HL-60 (cell line): ENCODE measurements at regions not wholly inside any gene's neighbourhood (a gene's known extent, or its start where the extent isn't known, plus 50 kb on each side); places are given as distances from the start of the nearest gene placed in this dataset.

Source experiments
- DNase-seq, 2 experiments: peaks; one replicate each; pipeline ENCODE4 v3.0.0-alpha.2; 2010 to 2020; ENCODE audit warnings: low read depth in 1 of 2, low spot score in 1 of 2
- H3K27ac ChIP-seq: fragments of 250-450 bp; sonication (Bioruptor Pico); replicated peaks from 2 replicates; pipeline ENCODE4 v1.5.1; 2020; ENCODE audit warnings: mild to moderate bottlenecking, moderate library complexity
- H3K27me3 ChIP-seq: fragments of 250-450 bp; sonication (Bioruptor Pico); 2 replicates; pipeline ENCODE4 v1.5.1; 2021; ENCODE audit warnings: mild to moderate bottlenecking, moderate library complexity; ENCODE audit not compliant: insufficient read depth, poor library complexity, severe bottlenecking
- H3K4me3 ChIP-seq: replicated peaks from 2 replicates; pipeline ENCODE4 v1.5.1; 2011; ENCODE audit warnings: mild to moderate bottlenecking, control low read depth, low read length; ENCODE audit not compliant: insufficient read depth
- CTCF ChIP-seq: IDR thresholded peaks from one replicate; pipeline ENCODE4 v1.5.1; 2011; ENCODE audit warnings: low read length, control low read depth, inconsistent platforms; ENCODE audit not compliant: insufficient read depth
- GABPA ChIP-seq: IDR thresholded peaks from 2 replicates; pipeline ENCODE4 v1.6.1; 2012; ENCODE audit warnings: low read depth
- POLR2AphosphoS5 ChIP-seq: IDR thresholded peaks from 2 replicates; pipeline ENCODE4 v1.6.1; 2012; ENCODE audit warnings: low read depth
- REST ChIP-seq: IDR thresholded peaks from 2 replicates; pipeline ENCODE4 v1.6.1; 2012; ENCODE audit warnings: low read depth; ENCODE audit not compliant: insufficient replicate concordance
- SPI1 ChIP-seq: IDR thresholded peaks from 2 replicates; pipeline ENCODE4 v1.6.1; 2012; ENCODE audit warnings: low read depth, mild to moderate bottlenecking, borderline replicate concordance

- DNase-seq: no peak
- TF ChIP-seq REST (no peak), SPI1 (no peak), CTCF (no peak), GABPA (no peak), POLR2AphosphoS5 (no peak)
- no peaks in the 10 kb centered on the region for H3K27me3 ChIP-seq
Measured at GRCh38 chrX:125710403-125711062, 390.9 kb downstream of the TEX13C start.

DNA sequence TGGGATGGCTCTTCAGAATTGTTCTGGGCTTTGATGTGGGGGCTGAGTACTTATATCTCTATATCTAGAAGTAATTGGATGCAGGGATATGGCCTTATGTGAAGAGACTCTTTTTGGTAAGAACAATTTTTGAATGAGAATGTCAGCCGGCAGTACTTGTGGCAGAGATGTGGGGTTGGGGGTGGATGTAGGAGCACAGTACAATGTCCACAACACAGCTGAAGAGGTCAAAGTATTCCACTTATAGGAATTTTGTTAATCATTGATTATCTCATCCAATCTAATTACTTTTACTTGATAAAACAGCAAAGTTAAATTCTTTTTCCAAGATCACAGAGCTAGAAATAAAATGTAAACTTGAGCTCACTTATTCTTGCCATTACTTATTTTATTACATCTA is 391.4 kb downstream of the TEX13C start:
- TF ChIP-seq CTCF: no peak
- no peak for TF ChIP-seq POLR2AphosphoS5
- no peaks in the 10 kb centered on the region for H3K27me3 ChIP-seq
- H3K27ac ChIP-seq: no peak overlapping the region
- no peak for DNase-seq
- H3K4me3 ChIP-seq: no peak overlapping the region

More at GRCh38 chrX:125710403-125711062, 390.9 kb downstream of the TEX13C start:
- Histone ChIP-seq H3K27ac (no peak overlapping the region), H3K4me3 (no peak overlapping the region)

DNA sequence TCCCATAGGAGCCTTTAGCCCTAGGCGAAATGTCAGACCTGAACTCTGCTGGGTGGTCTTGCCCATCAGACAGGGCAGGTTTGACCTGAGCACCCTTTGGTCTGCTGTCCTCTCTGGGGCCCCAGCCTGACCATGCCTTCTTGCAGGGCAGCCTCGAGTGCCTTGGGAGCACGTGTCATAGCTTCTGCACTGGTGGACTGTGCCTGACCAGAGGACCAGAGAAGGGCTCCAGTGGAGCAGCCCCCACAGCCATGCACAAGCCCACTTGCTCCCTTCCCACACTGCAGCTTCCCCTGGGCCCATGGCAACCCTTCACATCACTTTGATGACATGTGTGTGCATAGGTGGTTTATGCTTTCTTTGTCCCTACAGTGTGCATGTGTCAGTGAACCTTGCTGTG is 394.0 kb downstream of the TEX13C start:
- Histone ChIP-seq H3K27me3 (no peaks in the 10 kb centered on the region), H3K4me3 (no peak overlapping the region), H3K27ac (no peak overlapping the region)
- no peak for DNase-seq
- TF ChIP-seq GABPA: no peak
- no peak for TF ChIP-seq SPI1
- TF ChIP-seq POLR2AphosphoS5: no peak
- no peak for TF ChIP-seq REST
- no peak for TF ChIP-seq CTCF

- H3K27ac ChIP-seq: no peak overlapping the region
- no peaks in the 10 kb centered on the region for H3K27me3 ChIP-seq
- TF ChIP-seq POLR2AphosphoS5: no peak
- no peak for TF ChIP-seq REST
- TF ChIP-seq GABPA: no peak
- no peak for TF ChIP-seq SPI1
- TF ChIP-seq CTCF: no peak
- no peak overlapping the region for H3K4me3 ChIP-seq
- no peak for DNase-seq
Measured at GRCh38 chrX:125727117-125727516, 407.4 kb downstream of the TEX13C start.
